SU-DHL-6 (cell line): ENCODE measurements at regions not wholly inside any gene's neighbourhood (a gene's known extent, or its start where the extent isn't known, plus 50 kb on each side); places are given as distances from the start of the nearest gene placed in this dataset.

ENCODE experiments used
- H2AFZ ChIP-seq: fragments of 200-600 bp; sonication (generic); 2 replicates; pipeline ENCODE4 v1.6.1; 2014; ENCODE audit warnings: low read depth, mild to moderate bottlenecking, moderate library complexity, mixed read lengths, antibody characterized with exemption, low read length; ENCODE audit not compliant: severe bottlenecking
- H3F3A ChIP-seq: fragments of 200-600 bp; shearing (Covaris generic); 2 replicates; pipeline ENCODE4 v1.6.0; 2016; ENCODE audit warnings: antibody characterized with exemption, mild to moderate bottlenecking; ENCODE audit not compliant: insufficient read depth
- H3K27ac ChIP-seq: fragments of 200-600 bp; sonication (generic); 2 replicates; pipeline ENCODE4 v1.5.1; 2016; ENCODE audit warnings: low read depth, mild to moderate bottlenecking, low read length, moderate library complexity, mixed read lengths
- H3K27me3 ChIP-seq: fragments of 200-600 bp; sonication (generic), shearing (Covaris generic); 2 replicates; pipeline ENCODE4 v1.6.0; 2014; ENCODE audit warnings: mild to moderate bottlenecking, low read length
- H3K36me3 ChIP-seq: fragments of 200-600 bp; sonication (generic); 2 replicates; pipeline ENCODE4 v1.6.1; 2014; ENCODE audit warnings: mild to moderate bottlenecking, low read length, mixed read lengths
- H3K4me2 ChIP-seq: fragments of 300-600, 200-600 bp; shearing (Covaris generic), sonication (generic); 2 replicates; pipeline ENCODE4 v1.6.0; 2014; ENCODE audit warnings: low read length, low read depth, mild to moderate bottlenecking; ENCODE audit not compliant: poor library complexity, severe bottlenecking
- H3K4me3 ChIP-seq: fragments of 200-600 bp; sonication (generic); 2 replicates; pipeline ENCODE4 v1.5.1; 2014; ENCODE audit warnings: antibody characterized with exemption, low read length, mild to moderate bottlenecking, mixed read lengths; ENCODE audit not compliant: insufficient read depth, poor library complexity, severe bottlenecking
- H3K79me2 ChIP-seq: fragments of 200-600 bp; sonication (generic); 2 replicates; pipeline ENCODE4 v1.6.1; 2014; ENCODE audit warnings: mild to moderate bottlenecking, low read length, moderate library complexity; ENCODE audit not compliant: insufficient read depth
- H3K9ac ChIP-seq: fragments of 200-600 bp; sonication (generic); 2 replicates; pipeline ENCODE4 v1.7.0; 2014; ENCODE audit warnings: mild to moderate bottlenecking, low read length
- H3K9me2 ChIP-seq: fragments of 200-600 bp; sonication (generic); replicated peaks from 2 replicates; pipeline ENCODE4 v1.6.1; 2014; ENCODE audit warnings: low read length; ENCODE audit not compliant: insufficient read depth
- H3K9me3 ChIP-seq: fragments of 200-600 bp; sonication (generic); 2 replicates; pipeline ENCODE4 v1.6.1; 2014; ENCODE audit warnings: low read length, mixed read lengths; ENCODE audit not compliant: insufficient read depth
- H4K20me1 ChIP-seq: fragments of 200-600 bp; sonication (generic); 2 replicates; pipeline ENCODE4 v1.6.1; 2014; ENCODE audit warnings: low read depth, mild to moderate bottlenecking, antibody characterized with exemption, low read length, moderate library complexity, mixed read lengths
- EZH2phosphoT487 ChIP-seq: fragments of 200-600 bp; sonication (generic), shearing (Covaris generic); conservative IDR thresholded peaks from 2 replicates; pipeline ENCODE4 v1.6.1; 2018; ENCODE audit warnings: mild to moderate bottlenecking, antibody characterized with exemption, low read length, moderate library complexity, mixed read lengths
- TF ChIP-seq, protein P1 (sequence below): fragments of 200-600 bp; sonication (generic); IDR thresholded peaks from one replicate; pipeline ENCODE4 v1.5.1; 2017; ENCODE audit warnings: antibody characterized with exemption, mild to moderate bottlenecking, low read length, moderate library complexity; ENCODE audit not compliant: insufficient read depth, poor library complexity, severe bottlenecking

DNA sequence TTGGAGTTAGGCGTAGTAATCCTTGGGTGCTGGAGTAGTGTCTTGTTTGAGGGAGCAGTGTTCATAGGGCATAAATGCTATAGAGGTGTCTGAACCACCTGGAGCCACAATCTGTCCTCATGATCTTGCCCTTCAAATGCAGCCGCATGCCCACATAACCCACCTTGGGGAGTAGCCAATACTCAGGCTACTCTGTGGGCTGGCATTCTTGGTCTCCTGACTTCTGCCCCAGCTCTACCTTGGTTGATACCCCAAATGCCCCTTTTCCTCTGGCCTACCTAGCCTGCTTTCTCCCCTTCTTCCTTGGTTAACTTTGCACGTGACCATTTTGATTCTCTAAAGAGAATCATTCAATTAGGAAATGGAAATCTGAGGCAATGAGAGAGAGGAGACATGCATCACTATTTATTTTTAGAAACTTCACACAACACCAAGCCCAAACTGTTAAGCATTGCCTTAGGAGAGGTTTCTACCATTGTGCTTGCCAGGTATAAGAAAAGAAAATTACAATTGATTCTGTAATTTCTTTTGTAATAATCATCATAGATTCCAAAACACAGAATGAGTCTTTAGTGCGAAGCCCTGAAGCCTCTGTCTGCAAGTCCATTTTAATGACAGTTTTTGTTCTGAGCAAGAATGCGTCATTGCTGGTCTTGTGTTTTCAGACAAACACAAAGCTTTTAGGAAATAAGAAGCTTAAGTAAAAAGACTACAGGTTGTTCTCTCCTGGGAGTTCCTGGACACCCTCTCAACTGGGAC, 135.2 kb downstream of the C9orf152 start:
- peaks cover 17% of the 10 kb centered on the region for H3F3A ChIP-seq
- H4K20me1 ChIP-seq: peaks cover 58% of the 10 kb centered on the region
- H3K27me3 ChIP-seq: no peaks in the 10 kb centered on the region
- TF ChIP-seq, protein P1, sequence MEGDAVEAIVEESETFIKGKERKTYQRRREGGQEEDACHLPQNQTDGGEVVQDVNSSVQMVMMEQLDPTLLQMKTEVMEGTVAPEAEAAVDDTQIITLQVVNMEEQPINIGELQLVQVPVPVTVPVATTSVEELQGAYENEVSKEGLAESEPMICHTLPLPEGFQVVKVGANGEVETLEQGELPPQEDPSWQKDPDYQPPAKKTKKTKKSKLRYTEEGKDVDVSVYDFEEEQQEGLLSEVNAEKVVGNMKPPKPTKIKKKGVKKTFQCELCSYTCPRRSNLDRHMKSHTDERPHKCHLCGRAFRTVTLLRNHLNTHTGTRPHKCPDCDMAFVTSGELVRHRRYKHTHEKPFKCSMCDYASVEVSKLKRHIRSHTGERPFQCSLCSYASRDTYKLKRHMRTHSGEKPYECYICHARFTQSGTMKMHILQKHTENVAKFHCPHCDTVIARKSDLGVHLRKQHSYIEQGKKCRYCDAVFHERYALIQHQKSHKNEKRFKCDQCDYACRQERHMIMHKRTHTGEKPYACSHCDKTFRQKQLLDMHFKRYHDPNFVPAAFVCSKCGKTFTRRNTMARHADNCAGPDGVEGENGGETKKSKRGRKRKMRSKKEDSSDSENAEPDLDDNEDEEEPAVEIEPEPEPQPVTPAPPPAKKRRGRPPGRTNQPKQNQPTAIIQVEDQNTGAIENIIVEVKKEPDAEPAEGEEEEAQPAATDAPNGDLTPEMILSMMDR: no peak
- TF ChIP-seq EZH2phosphoT487: no peak
- peaks cover 15% of the 10 kb centered on the region for H3K36me3 ChIP-seq
- no peak overlapping the region for H3K27ac ChIP-seq
- no peak overlapping the region for H2AFZ ChIP-seq
- peaks cover 100% of the 10 kb centered on the region for H3K79me2 ChIP-seq
- no peak overlapping the region for H3K4me3 ChIP-seq
- H3K9ac ChIP-seq: no peak overlapping the region
- H3K9me2 ChIP-seq: no peaks in the 10 kb centered on the region
- H3K9me3 ChIP-seq: no peaks in the 10 kb centered on the region
- no peak overlapping the region for H3K4me2 ChIP-seq

DNA sequence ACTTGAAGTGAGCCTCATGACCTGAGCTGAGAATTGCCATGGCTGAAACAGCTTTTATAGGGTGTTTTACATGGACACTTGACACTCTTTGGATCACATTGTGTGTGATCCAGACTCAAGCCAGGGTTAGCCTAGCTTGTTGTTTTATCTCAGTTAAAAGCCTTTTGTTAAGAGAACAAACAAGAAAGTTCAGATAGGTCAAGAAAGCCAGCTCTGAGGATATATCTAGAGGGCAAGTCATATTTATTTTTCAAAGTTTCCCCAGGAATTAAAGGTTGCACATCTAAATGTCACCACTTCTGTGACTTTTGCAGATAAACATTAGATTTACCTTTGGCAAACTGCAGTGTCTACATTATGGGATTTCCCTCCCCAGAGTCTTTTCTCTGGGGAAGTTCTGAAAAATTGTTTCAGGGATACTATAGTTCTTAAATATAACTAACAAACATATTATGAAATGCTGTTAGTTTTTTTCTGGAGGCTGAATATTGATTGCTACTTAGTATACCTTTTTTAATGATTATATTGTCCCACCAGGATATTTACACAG, 134.5 kb downstream of the C9orf152 start:
- H3K9me2 ChIP-seq: no peaks in the 10 kb centered on the region
- no peak overlapping the region for H3K4me2 ChIP-seq
- H3K79me2 ChIP-seq: peaks cover 100% of the 10 kb centered on the region
- no peak overlapping the region for H3K9ac ChIP-seq
- H3K27me3 ChIP-seq: no peaks in the 10 kb centered on the region
- peaks cover 60% of the 10 kb centered on the region for H4K20me1 ChIP-seq
- H2AFZ ChIP-seq: no peak overlapping the region
- peaks cover 14% of the 10 kb centered on the region for H3F3A ChIP-seq
- no peak overlapping the region for H3K4me3 ChIP-seq
- H3K27ac ChIP-seq: no peak overlapping the region
- no peak for TF ChIP-seq EZH2phosphoT487
- TF ChIP-seq, protein P1: no peak
- no peaks in the 10 kb centered on the region for H3K9me3 ChIP-seq
- H3K36me3 ChIP-seq: peaks cover 17% of the 10 kb centered on the region

DNA sequence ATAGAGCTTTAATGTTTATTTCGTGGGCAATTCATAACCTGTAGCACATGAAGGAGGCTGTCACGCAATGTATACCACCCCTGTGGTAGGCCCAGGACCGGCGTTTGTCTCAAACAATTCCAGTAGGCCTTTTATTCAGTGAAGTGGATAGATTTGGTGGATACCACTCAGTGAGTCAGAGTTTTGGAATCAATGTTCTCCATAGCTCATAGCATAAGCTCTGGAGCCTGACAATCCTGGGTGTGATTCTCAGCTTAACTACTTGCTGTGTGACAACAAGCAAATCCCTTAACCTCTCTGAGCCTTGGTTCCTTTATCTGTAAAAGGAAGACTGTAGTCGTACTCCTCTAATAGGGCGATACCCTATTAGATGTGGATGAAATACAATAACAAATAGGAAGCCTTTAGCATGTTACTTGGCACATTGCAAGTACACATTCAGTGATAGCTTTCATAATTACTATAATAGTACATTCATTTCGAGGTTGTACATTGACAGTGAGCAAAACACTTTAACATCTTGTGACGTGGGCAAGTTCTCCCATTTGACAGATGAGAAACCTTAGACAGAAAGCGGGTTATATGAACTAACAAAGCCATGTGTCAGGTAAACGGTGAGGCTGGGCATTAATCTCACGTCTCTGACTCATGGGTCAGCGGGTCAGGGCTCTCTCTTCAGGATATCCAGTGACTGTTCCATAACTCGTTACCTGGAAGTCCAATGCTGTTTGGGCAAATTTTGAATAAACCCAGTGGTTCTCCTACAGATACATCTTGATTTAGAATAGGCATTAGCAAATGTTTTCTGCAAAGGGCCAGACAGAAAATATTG, 130.8 kb downstream of the C9orf152 start:
- no peak overlapping the region for H3K27ac ChIP-seq
- peaks cover 9% of the 10 kb centered on the region; the same call in 1 of the 2 replicates for H3K36me3 ChIP-seq
- H3K9ac ChIP-seq: no peak overlapping the region
- H4K20me1 ChIP-seq: peaks cover 64% of the 10 kb centered on the region
- H2AFZ ChIP-seq: no peak overlapping the region
- TF ChIP-seq EZH2phosphoT487: no peak
- TF ChIP-seq, protein P1: no peak
- peaks cover 8% of the 10 kb centered on the region; the same call in 1 of the 2 replicates for H3F3A ChIP-seq
- H3K9me3 ChIP-seq: no peaks in the 10 kb centered on the region
- no peak overlapping the region for H3K4me3 ChIP-seq
- H3K4me2 ChIP-seq: no peak overlapping the region
- H3K9me2 ChIP-seq: no peaks in the 10 kb centered on the region
- peaks cover 100% of the 10 kb centered on the region for H3K79me2 ChIP-seq
- no peaks in the 10 kb centered on the region for H3K27me3 ChIP-seq
